Panc1 (cell line): ENCODE measurements at regions not wholly inside any gene's neighbourhood (a gene's known extent, or its start where the extent isn't known, plus 50 kb on each side); places are given as distances from the start of the nearest gene placed in this dataset.

Source experiments
- ATAC-seq: fragments of 200-7000 bp; cut with Tn5 transposase; 2 replicates; pipeline ENCODE4 v1.9.1; 2020; ENCODE audit warnings: mild to moderate bottlenecking, moderate library complexity
- BruUV-seq: library from RNA; stranded (reverse); fragments of 400-500 nt; replicated peaks from 2 replicates; lab custom pipeline; 2021; lab: Mats Ljungman, UMichigan
- CTCF ChIA-PET: fragments of 300-600 bp; sonication (Branson Sonifier 250); formaldehyde crosslinking; loops from one replicate; lab custom pipeline; 2022; ENCODE audit warnings: antibody characterized with exemption; lab: Charles Lee
- POLR2A ChIA-PET: fragments of 300-600 bp; sonication (Branson Sonifier 250); formaldehyde crosslinking; loops from one replicate; lab custom pipeline; 2022; ENCODE audit warnings: antibody characterized with exemption; lab: Charles Lee
- DNase-seq: peaks from one replicate; pipeline ENCODE4 v3.0.0-alpha.2; 2010; ENCODE audit warnings: low read depth, low spot score
- H3K27ac ChIP-seq: 2 replicates; pipeline ENCODE4 v1.5.1; 2011; ENCODE audit warnings: mild to moderate bottlenecking, low read length, inconsistent platforms
- H3K27me3 ChIP-seq: fragments of 200-500 bp; sonication (Bioruptor generic); 2 replicates; pipeline ENCODE4 v1.6.0; 2014; ENCODE audit warnings: low read length, inconsistent platforms; ENCODE audit not compliant: control insufficient read depth, insufficient read depth
- H3K36me3 ChIP-seq: fragments of 200-500 bp; sonication (Bioruptor generic); 2 replicates; pipeline ENCODE4 v1.5.1; 2014; ENCODE audit warnings: inconsistent platforms, mild to moderate bottlenecking, low read length, moderate library complexity; ENCODE audit not compliant: control insufficient read depth, insufficient read depth
- H3K4me1 ChIP-seq: 2 replicates; pipeline ENCODE4 v1.5.1; 2011; ENCODE audit warnings: inconsistent platforms, mild to moderate bottlenecking, low read length, moderate library complexity; ENCODE audit not compliant: control insufficient read depth, insufficient read depth
- H3K4me3 ChIP-seq, 2 experiments: 2 replicates each; pipeline ENCODE4 v1.5.1; 2011 to 2012; ENCODE audit warnings: low read depth in 2 of 2, low read length in 2 of 2, mild to moderate bottlenecking in 2 of 2, inconsistent platforms in 1 of 2, moderate library complexity in 1 of 2
- H3K9me3 ChIP-seq: fragments of 200-500 bp; sonication (Bioruptor generic); 2 replicates; pipeline ENCODE4 v1.5.1; 2014; ENCODE audit warnings: low read depth, mild to moderate bottlenecking, inconsistent platforms, low read length, moderate library complexity; ENCODE audit not compliant: control insufficient read depth, insufficient read depth
- CTCF ChIP-seq: fragments of 450-650 bp; IDR thresholded peaks from 2 replicates; pipeline ENCODE4 v1.5.1; 2017; ENCODE audit warnings: mild to moderate bottlenecking
- POLR2AphosphoS5 ChIP-seq: IDR thresholded peaks from 2 replicates; pipeline ENCODE4 v1.6.1; 2012; ENCODE audit warnings: mild to moderate bottlenecking, low read depth, low read length, moderate library complexity
- REST ChIP-seq, 2 experiments: IDR thresholded peaks; 2 replicates each; pipeline ENCODE4 v1.6.1; 2011 to 2012; ENCODE audit warnings: low read depth in 2 of 2, control low read depth in 1 of 2, low read length in 1 of 2, mild to moderate bottlenecking in 1 of 2, moderate library complexity in 1 of 2; ENCODE audit not compliant: insufficient read depth in 1 of 2
- SIN3A ChIP-seq: IDR thresholded peaks from 2 replicates; pipeline ENCODE4 v1.6.1; 2012; ENCODE audit warnings: low read depth, mild to moderate bottlenecking, low read length, moderate library complexity, borderline replicate concordance; ENCODE audit not compliant: insufficient read depth
- TCF7L2 ChIP-seq: IDR thresholded peaks from 2 replicates; pipeline ENCODE4 v1.6.1; 2011; ENCODE audit warnings: mild to moderate bottlenecking, low read depth, low read length, inconsistent platforms
- in situ Hi-C: cut with HindIII; loops from 2 replicates; pipeline ENCODE4 v1.10.0; 2016; ENCODE audit warnings: low sequenced_read_pairs, low pct_unique_long_range_greater_than_20kb
- intact Hi-C: fragments of 100-400 bp; cut with micrococcal nuclease; formaldehyde crosslinking; loops from one replicate; pipeline ENCODE4 v1.10.0; 2022; ENCODE audit not compliant: unreplicated experiment

GRCh38 chr3:65194047-65194714 is 506.4 kb upstream of the ADAMTS9 start:
- ChIA-PET POLR2A (no interaction called here), CTCF (no interaction called here)
- TF ChIP-seq POLR2AphosphoS5: no peak
- TF ChIP-seq TCF7L2: no peak
- no peak for TF ChIP-seq REST (IDR thresholded peaks at IDR 0.05; ENCODE audit: insufficient read depth in 1 of 2, low read depth in 2 of 2, low read length in 1 of 2)
- TF ChIP-seq CTCF: no peak
- no peak for TF ChIP-seq SIN3A
- ATAC-seq (no peak), DNase-seq (no peak)
- H3K27ac ChIP-seq: no peak overlapping the region
- no peaks in the 10 kb centered on the region for H3K36me3 ChIP-seq
- intact Hi-C loops (no loop called here), in situ Hi-C loops (no loop called here)
- no peak overlapping the region for H3K4me3 ChIP-seq
- H3K27me3 ChIP-seq: no peaks in the 10 kb centered on the region
- BruUV-seq: no TSS peak
- no peaks in the 10 kb centered on the region for H3K4me1 ChIP-seq
- no peaks in the 10 kb centered on the region for H3K9me3 ChIP-seq

GRCh38 chr3:65193531-65193930 is 505.7 kb upstream of the ADAMTS9 start:
- H3K36me3 ChIP-seq: no peaks in the 10 kb centered on the region
- H3K9me3 ChIP-seq: no peaks in the 10 kb centered on the region
- intact Hi-C loops (no loop called here), in situ Hi-C loops (no loop called here)
- no peak for DNase-seq
- no peak for ATAC-seq
- ChIA-PET POLR2A (no interaction called here), CTCF (no interaction called here)
- H3K4me1 ChIP-seq: no peaks in the 10 kb centered on the region
- no peak overlapping the region for H3K4me3 ChIP-seq
- TF ChIP-seq REST (IDR thresholded peaks at IDR 0.05; ENCODE audit: insufficient read depth in 1 of 2, low read depth in 2 of 2, low read length in 1 of 2) (no peak), SIN3A (no peak), CTCF (no peak), TCF7L2 (no peak), POLR2AphosphoS5 (no peak)
- H3K27ac ChIP-seq: no peak overlapping the region
- BruUV-seq: no TSS peak
- no peaks in the 10 kb centered on the region for H3K27me3 ChIP-seq
